ENCODE measurements at regions not wholly inside any gene's neighbourhood (a gene's known extent, or its start where the extent isn't known, plus 50 kb on each side); places are given as distances from the start of the nearest gene placed in this dataset.

- Histone ChIP-seq H2AFZ (ENCODE audit: insufficient read depth, low read length, poor library complexity) (no peak overlapping the region), H3K9me3 (ENCODE audit: insufficient read depth, low read depth, low read length) (no peaks in the 10 kb centered on the region), H4K12ac (ENCODE audit: low read depth, low read length) (no peak overlapping the region), H3K4me1 (ENCODE audit: control insufficient read depth in 1 of 2, insufficient read depth in 2 of 2, low read length in 2 of 2) (no peaks in the 10 kb centered on the region), H2BK12ac (ENCODE audit: low read length) (no peak overlapping the region), H2BK120ac (ENCODE audit: insufficient read depth, low read length, poor library complexity) (no peak overlapping the region), H3K27me3 (ENCODE audit: insufficient read depth, low read length) (no peaks in the 10 kb centered on the region), H3K79me1 (ENCODE audit: low read length) (no peaks in the 10 kb centered on the region), H3K4me3 (ENCODE audit: low read depth, low read length) (no peak overlapping the region), H3K79me2 (ENCODE audit: control insufficient read depth, insufficient read depth, low read length, poor library complexity) (no peaks in the 10 kb centered on the region), H3K4me2 (ENCODE audit: low read length) (no peak overlapping the region), H3K36me3 (ENCODE audit: control insufficient read depth in 1 of 2, insufficient read depth in 2 of 2, low read length in 2 of 2) (no peaks in the 10 kb centered on the region), H4K91ac (ENCODE audit: low read depth, low read length) (no peak overlapping the region), H3K9ac (ENCODE audit: low read length) (no peak overlapping the region), H3K18ac (ENCODE audit: low read length) (no peak overlapping the region), H4K8ac (ENCODE audit: low read depth, low read length) (no peak overlapping the region), H2AK5ac (ENCODE audit: low read length) (no peak overlapping the region), H3K23ac (ENCODE audit: low read length) (no peak overlapping the region), H3K14ac (ENCODE audit: low read length) (no peak overlapping the region), H3K27ac (ENCODE audit: low read depth, low read length) (no peak overlapping the region), H3K4ac (ENCODE audit: low read depth, low read length) (no peak overlapping the region), H2BK5ac (ENCODE audit: low read depth, low read length, poor library complexity) (no peak overlapping the region)
- WGBS (ENCODE audit: extremely low coverage, insufficient coverage, insufficient read length), result no CpG with 5 or more reads among the region's 6 CpGs
- peak; percentile 1 to 70 for DNase-seq
These were observed 126.6 kb downstream of the ASB9 start for GRCh38 chrX:15143050-15143824.

- no CpG with 5 or more reads among the region's 8 CpGs for WGBS (ENCODE audit: extremely low coverage, insufficient coverage, insufficient read length)
- H2BK12ac ChIP-seq (ENCODE audit: low read length), result no peak overlapping the region
- no peak overlapping the region for H4K12ac ChIP-seq (ENCODE audit: low read depth, low read length)
- H3K79me2 ChIP-seq (ENCODE audit: control insufficient read depth, insufficient read depth, low read length, poor library complexity), result no peaks in the 10 kb centered on the region
- no peaks in the 10 kb centered on the region for H3K4me1 ChIP-seq (ENCODE audit: control insufficient read depth in 1 of 2, insufficient read depth in 2 of 2, low read length in 2 of 2)
- no peak overlapping the region for H3K23ac ChIP-seq (ENCODE audit: low read length)
- H3K27me3 ChIP-seq (ENCODE audit: insufficient read depth, low read length), result no peaks in the 10 kb centered on the region
- H2AFZ ChIP-seq (ENCODE audit: insufficient read depth, low read length, poor library complexity), result no peak overlapping the region
- no peak overlapping the region for H2BK120ac ChIP-seq (ENCODE audit: insufficient read depth, low read length, poor library complexity)
- no peak overlapping the region for H4K8ac ChIP-seq (ENCODE audit: low read depth, low read length)
- no peaks in the 10 kb centered on the region for H3K36me3 ChIP-seq (ENCODE audit: control insufficient read depth in 1 of 2, insufficient read depth in 2 of 2, low read length in 2 of 2)
- no peak for DNase-seq
- no peak overlapping the region for H3K27ac ChIP-seq (ENCODE audit: low read depth, low read length)
- no peak overlapping the region for H3K4me3 ChIP-seq (ENCODE audit: low read depth, low read length)
- no peak overlapping the region for H3K18ac ChIP-seq (ENCODE audit: low read length)
- no peak overlapping the region for H3K4ac ChIP-seq (ENCODE audit: low read depth, low read length)
- H2BK5ac ChIP-seq (ENCODE audit: low read depth, low read length, poor library complexity), result no peak overlapping the region
- no peaks in the 10 kb centered on the region for H3K9me3 ChIP-seq (ENCODE audit: insufficient read depth, low read depth, low read length)
- no peak overlapping the region for H4K91ac ChIP-seq (ENCODE audit: low read depth, low read length)
- no peaks in the 10 kb centered on the region for H3K79me1 ChIP-seq (ENCODE audit: low read length)
- H2AK5ac ChIP-seq (ENCODE audit: low read length), result no peak overlapping the region
- no peak overlapping the region for H3K14ac ChIP-seq (ENCODE audit: low read length)
- no peak overlapping the region for H3K9ac ChIP-seq (ENCODE audit: low read length)
- H3K4me2 ChIP-seq (ENCODE audit: low read length), result no peak overlapping the region
These were observed 127.7 kb downstream of the ASB9 start for GRCh38 chrX:15142084-15142715.

- H2BK120ac ChIP-seq (ENCODE audit: insufficient read depth, low read length, poor library complexity), result no peak overlapping the region
- no peak overlapping the region for H3K4ac ChIP-seq (ENCODE audit: low read depth, low read length)
- H2AFZ ChIP-seq (ENCODE audit: insufficient read depth, low read length, poor library complexity), result no peak overlapping the region
- H3K23ac ChIP-seq (ENCODE audit: low read length), result no peak overlapping the region
- no peak overlapping the region for H3K18ac ChIP-seq (ENCODE audit: low read length)
- DNase-seq, result no peak
- H2AK5ac ChIP-seq (ENCODE audit: low read length), result no peak overlapping the region
- H3K79me2 ChIP-seq (ENCODE audit: control insufficient read depth, insufficient read depth, low read length, poor library complexity), result no peaks in the 10 kb centered on the region
- no peak overlapping the region for H4K8ac ChIP-seq (ENCODE audit: low read depth, low read length)
- H3K4me1 ChIP-seq (ENCODE audit: control insufficient read depth in 1 of 2, insufficient read depth in 2 of 2, low read length in 2 of 2), result no peaks in the 10 kb centered on the region
- no peak overlapping the region for H4K12ac ChIP-seq (ENCODE audit: low read depth, low read length)
- no peak overlapping the region for H3K4me2 ChIP-seq (ENCODE audit: low read length)
- no CpG with 5 or more reads among the region's 1 CpG for WGBS (ENCODE audit: extremely low coverage, insufficient coverage, insufficient read length)
- no peak overlapping the region for H2BK12ac ChIP-seq (ENCODE audit: low read length)
- H3K36me3 ChIP-seq (ENCODE audit: control insufficient read depth in 1 of 2, insufficient read depth in 2 of 2, low read length in 2 of 2), result no peaks in the 10 kb centered on the region
- no peaks in the 10 kb centered on the region for H3K79me1 ChIP-seq (ENCODE audit: low read length)
- no peak overlapping the region for H2BK5ac ChIP-seq (ENCODE audit: low read depth, low read length, poor library complexity)
- no peak overlapping the region for H4K91ac ChIP-seq (ENCODE audit: low read depth, low read length)
- no peaks in the 10 kb centered on the region for H3K27me3 ChIP-seq (ENCODE audit: insufficient read depth, low read length)
- no peak overlapping the region for H3K4me3 ChIP-seq (ENCODE audit: low read depth, low read length)
- no peaks in the 10 kb centered on the region for H3K9me3 ChIP-seq (ENCODE audit: insufficient read depth, low read depth, low read length)
- H3K14ac ChIP-seq (ENCODE audit: low read length), result no peak overlapping the region
- H3K9ac ChIP-seq (ENCODE audit: low read length), result no peak overlapping the region
- no peak overlapping the region for H3K27ac ChIP-seq (ENCODE audit: low read depth, low read length)
These were observed 133.1 kb downstream of the ASB9 start for GRCh38 chrX:15136795-15137194.

GRCh38 chrX:15129412-15129811, 140.5 kb downstream of the ASB9 start:
- H3K27ac ChIP-seq (ENCODE audit: low read depth, low read length), result no peak overlapping the region
- no peak overlapping the region for H4K8ac ChIP-seq (ENCODE audit: low read depth, low read length)
- H2BK120ac ChIP-seq (ENCODE audit: insufficient read depth, low read length, poor library complexity), result no peak overlapping the region
- no peaks in the 10 kb centered on the region for H3K27me3 ChIP-seq (ENCODE audit: insufficient read depth, low read length)
- H3K23ac ChIP-seq (ENCODE audit: low read length), result no peak overlapping the region
- H3K9me3 ChIP-seq (ENCODE audit: insufficient read depth, low read depth, low read length), result no peaks in the 10 kb centered on the region
- H2BK5ac ChIP-seq (ENCODE audit: low read depth, low read length, poor library complexity), result no peak overlapping the region
- no peaks in the 10 kb centered on the region for H3K36me3 ChIP-seq (ENCODE audit: control insufficient read depth in 1 of 2, insufficient read depth in 2 of 2, low read length in 2 of 2)
- H2BK12ac ChIP-seq (ENCODE audit: low read length), result no peak overlapping the region
- H2AK5ac ChIP-seq (ENCODE audit: low read length), result no peak overlapping the region
- H3K79me1 ChIP-seq (ENCODE audit: low read length), result no peaks in the 10 kb centered on the region
- no peak overlapping the region for H2AFZ ChIP-seq (ENCODE audit: insufficient read depth, low read length, poor library complexity)
- H3K4me1 ChIP-seq (ENCODE audit: control insufficient read depth in 1 of 2, insufficient read depth in 2 of 2, low read length in 2 of 2), result no peaks in the 10 kb centered on the region
- no peak overlapping the region for H3K4me3 ChIP-seq (ENCODE audit: low read depth, low read length)
- H3K9ac ChIP-seq (ENCODE audit: low read length), result no peak overlapping the region
- H3K18ac ChIP-seq (ENCODE audit: low read length), result no peak overlapping the region
- H4K12ac ChIP-seq (ENCODE audit: low read depth, low read length), result no peak overlapping the region
- H3K79me2 ChIP-seq (ENCODE audit: control insufficient read depth, insufficient read depth, low read length, poor library complexity), result no peaks in the 10 kb centered on the region
- H3K4ac ChIP-seq (ENCODE audit: low read depth, low read length), result no peak overlapping the region
- no peak overlapping the region for H4K91ac ChIP-seq (ENCODE audit: low read depth, low read length)
- no peak overlapping the region for H3K14ac ChIP-seq (ENCODE audit: low read length)
- DNase-seq, result no peak
- no peak overlapping the region for H3K4me2 ChIP-seq (ENCODE audit: low read length)

All from trophoblast cell (in vitro differentiated cells and primary cell).